ENCODE measurements at regions not wholly inside any gene's neighbourhood (a gene's known extent, or its start where the extent isn't known, plus 50 kb on each side); places are given as distances from the start of the nearest gene placed in this dataset.

GRCh38 chr14:96674121-96674520 lies 123.1 kb upstream of the VRK1 start:
- Histone ChIP-seq H3K27me3 (no peaks in the 10 kb centered on the region), H3K27ac (no peak overlapping the region), H3K4me1 (no peaks in the 10 kb centered on the region), H3K4me3 (no peak overlapping the region), H3K9me3 (no peaks in the 10 kb centered on the region), H3K36me3 (no peaks in the 10 kb centered on the region)
- ATAC-seq = no peak
- TF ChIP-seq CTCF (IDR thresholded peaks at IDR 0.05) = no peak
- no peak for FAIRE-seq
- DNase-seq = no peak
- intact Hi-C loops (cut with DNase I) = no loop called here
- 76 to 85% methylated on average over 3 of the region's 3 CpGs for WGBS, 2 donors

- FAIRE-seq (no peak), ATAC-seq (no peak), DNase-seq (no peak)
- intact Hi-C loops (cut with DNase I) = no loop called here
- Histone ChIP-seq H3K27ac (no peak overlapping the region), H3K27me3 (no peaks in the 10 kb centered on the region), H3K4me3 (no peak overlapping the region), H3K36me3 (no peaks in the 10 kb centered on the region), H3K9me3 (no peaks in the 10 kb centered on the region), H3K4me1 (no peaks in the 10 kb centered on the region)
- no peak for TF ChIP-seq CTCF (IDR thresholded peaks at IDR 0.05)
Measured at GRCh38 chr14:96676166-96676565, 121.0 kb upstream of the VRK1 start.

- no peak overlapping the region for H3K4me3 ChIP-seq
- no peak overlapping the region for H3K27ac ChIP-seq
- H3K36me3 ChIP-seq = no peaks in the 10 kb centered on the region
- ATAC-seq (no peak), DNase-seq (no peak), FAIRE-seq (no peak)
- no peaks in the 10 kb centered on the region for H3K4me1 ChIP-seq
- no peaks in the 10 kb centered on the region for H3K27me3 ChIP-seq
- H3K9me3 ChIP-seq = no peaks in the 10 kb centered on the region
- WGBS, 2 donors = 64 to 80% methylated on average over 7 of the region's 7 CpGs
- TF ChIP-seq CTCF (IDR thresholded peaks at IDR 0.05) = no peak
- intact Hi-C loops (cut with DNase I) = no loop called here
Measured at GRCh38 chr14:96681829-96682228, 115.4 kb upstream of the VRK1 start.

GRCh38 chr14:96682401-96682800 lies 114.8 kb upstream of the VRK1 start:
- H3K27me3 ChIP-seq = no peaks in the 10 kb centered on the region
- H3K4me1 ChIP-seq = no peaks in the 10 kb centered on the region
- FAIRE-seq (no peak), ATAC-seq (no peak), DNase-seq (no peak)
- TF ChIP-seq CTCF (IDR thresholded peaks at IDR 0.05) = no peak
- no peaks in the 10 kb centered on the region for H3K36me3 ChIP-seq
- no peak overlapping the region for H3K27ac ChIP-seq
- WGBS, 2 donors = 45 to 60% methylated on average over 3 of the region's 3 CpGs
- intact Hi-C loops (cut with DNase I) = no loop called here
- no peak overlapping the region for H3K4me3 ChIP-seq
- H3K9me3 ChIP-seq = no peaks in the 10 kb centered on the region

- WGBS, 2 donors = 56 to 66% methylated on average over 8 of the region's 8 CpGs
- H3K27ac ChIP-seq = no peak overlapping the region
- no peaks in the 10 kb centered on the region for H3K4me1 ChIP-seq
- no peak overlapping the region for H3K4me3 ChIP-seq
- no peak for TF ChIP-seq CTCF (IDR thresholded peaks at IDR 0.05)
- no peaks in the 10 kb centered on the region for H3K27me3 ChIP-seq
- no peak for DNase-seq
- no peak for ATAC-seq
- FAIRE-seq = no peak
- no peaks in the 10 kb centered on the region for H3K36me3 ChIP-seq
- H3K9me3 ChIP-seq = no peaks in the 10 kb centered on the region
- intact Hi-C loops (cut with DNase I) = no loop called here
Measured at GRCh38 chr14:96683562-96684289, 113.5 kb upstream of the VRK1 start.

Measured in pancreas (tissue), 10 donors.